Spleen (tissue), 11 donors: ENCODE measurements at regions not wholly inside any gene's neighbourhood (a gene's known extent, or its start where the extent isn't known, plus 50 kb on each side); places are given as distances from the start of the nearest gene placed in this dataset.

Source experiments
- DNase-seq: peaks from one replicate; pipeline ENCODE4 v3.0.0-alpha.2; 2020
- H3K27ac ChIP-seq, 8 donors: fragments of 200-600 bp; sonication (generic) in 7 of 8; 1 replicate in 4 of 8; 2 replicates in 4 of 8; pipeline versions ENCODE4 v1.5.0 to v1.8.0; 2016 to 2021; ENCODE audit warnings: inconsistent platforms in 4 of 8, mild to moderate bottlenecking in 4 of 8, moderate library complexity in 1 of 8
- H3K27me3 ChIP-seq, 7 donors: fragments of 200-600 bp; sonication (generic) in 6 of 7; replicated peaks in 1 of 7; 1 replicate in 4 of 7; 2 replicates in 3 of 7; pipeline versions ENCODE4 v1.5.0 to v1.8.0; 2016 to 2021; ENCODE audit warnings: inconsistent platforms in 3 of 7, mild to moderate bottlenecking in 1 of 7
- H3K36me3 ChIP-seq, 6 donors: fragments of 200-600 bp; sonication (generic) in 5 of 6; 1 replicate in 4 of 6; 2 replicates in 2 of 6; pipeline versions ENCODE4 v1.5.0 to v1.8.0; 2016 to 2021; ENCODE audit warnings: inconsistent platforms in 2 of 6
- H3K4me1 ChIP-seq, 6 donors: fragments of 200-600 bp; sonication (generic) in 5 of 6; 1 replicate in 3 of 6; 2 replicates in 3 of 6; pipeline versions ENCODE4 v1.5.0 to v1.8.0; 2016 to 2021; ENCODE audit warnings: inconsistent platforms in 3 of 6
- H3K4me3 ChIP-seq, 8 donors: fragments of 200-600 bp; sonication (generic) in 7 of 8; 1 replicate in 4 of 8; 2 replicates in 4 of 8; pipeline versions ENCODE4 v1.5.0 to v1.8.0; 2016 to 2021; ENCODE audit warnings: inconsistent platforms in 4 of 8, mild to moderate bottlenecking in 4 of 8, moderate library complexity in 2 of 8
- H3K9me3 ChIP-seq, 8 donors: fragments of 200-600 bp; sonication (generic) in 7 of 8; 1 replicate in 4 of 8; 2 replicates in 4 of 8; pipeline versions ENCODE4 v1.5.0 to v1.8.0; 2016 to 2021; ENCODE audit warnings: inconsistent platforms in 4 of 8
- POLR2A ChIP-seq, 3 donors: fragments of 450-650 bp; IDR thresholded peaks; one replicate each; pipeline ENCODE4 v1.5.1; 2017; ENCODE audit warnings: antibody characterized with exemption in 3 of 3, mild to moderate bottlenecking in 1 of 3
- POLR2AphosphoS5 ChIP-seq, 3 donors: sonication (generic); formaldehyde crosslinking; IDR thresholded peaks; one replicate each; pipeline ENCODE4 v1.5.1; 2017; ENCODE audit warnings: antibody characterized with exemption in 3 of 3
- WGBS, 5 donors: extraction: QIAGEN DNeasy Blood & Tissue Kit in 3 of 5; methylation state at CpG; one replicate each; pipeline versions ENCODE4 v1.1.5 to v1.1.7; 2013 to 2018; 5-methylcytosine and 5-hydroxymethylcytosine counted together
- intact Hi-C: fragments of 100-400 bp; cut with DNase I; formaldehyde crosslinking; loops from one replicate; pipeline ENCODE4 v1.15.0; 2023; ENCODE audit warnings: low total_unique reads
- TF ChIP-seq, protein P1 (sequence below), 11 experiments: fragments of 200-600 bp in 7 of 11; fragments of 450-650 bp in 4 of 11; sonication (generic) in 4 of 11; IDR thresholded peaks in 8 of 11; conservative IDR thresholded peaks in 3 of 11; 1 replicate in 7 of 11; 2 replicates in 4 of 11; pipeline versions ENCODE4 v1.4.0 to v1.8.0; 2016 to 2021; ENCODE audit warnings: antibody characterized with exemption in 11 of 11, inconsistent platforms in 4 of 11, mild to moderate bottlenecking in 1 of 11
- donor health status: healthy with polysubstance abuse.
- donor health status: DM: no; HTN: no; CAD: no; lungs with moderate emphysema.
- donor health status: DM: no; HTN: no; CAD: no.
- donor health status: Bipolar disorder and iron deficiency.
- donor health status: healthy.
- donor health status: DM: no; HTN: no; CAD: no.
- donor health status: DM: yes; HTN: yes; CAD: no.

DNA sequence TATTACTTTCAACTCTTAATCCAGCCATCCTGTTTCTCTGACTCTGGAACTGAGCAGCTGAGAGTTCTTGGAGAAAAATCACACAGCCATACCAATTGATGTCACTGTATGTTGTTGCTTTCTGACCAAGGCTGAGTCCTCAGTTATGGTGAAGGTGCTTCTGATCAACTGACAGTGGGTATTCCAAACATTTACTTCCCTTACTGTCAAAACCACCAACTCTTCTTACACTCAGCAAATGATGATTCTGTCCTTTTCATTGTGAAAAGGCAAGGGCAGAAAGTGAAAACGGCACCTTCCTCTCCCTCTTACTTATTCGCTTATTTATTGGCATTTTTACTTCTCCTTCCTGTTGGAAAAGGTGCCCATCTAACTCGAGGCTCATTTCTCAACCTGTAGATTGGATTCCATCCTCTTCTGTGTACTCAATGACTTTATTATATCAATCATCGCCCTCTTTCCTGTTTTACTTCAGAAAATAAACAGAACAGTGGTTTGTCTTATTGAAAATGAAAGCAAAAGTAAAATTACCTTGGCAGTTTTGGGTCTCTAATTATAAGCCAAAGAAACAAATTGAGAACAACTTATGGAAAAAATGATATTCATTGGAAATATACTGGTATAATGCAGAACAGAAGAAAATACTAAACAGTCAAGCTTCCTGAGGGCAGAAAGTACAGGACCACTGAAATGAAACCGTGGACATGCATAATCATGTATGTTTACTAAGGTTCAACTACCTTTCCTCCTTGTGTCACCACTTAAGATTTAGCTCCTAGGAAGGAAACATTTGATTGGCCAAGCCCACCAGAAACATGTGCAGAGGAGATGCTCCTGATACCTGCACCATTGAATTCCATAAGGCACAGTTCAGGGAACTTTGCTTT is 104.5 kb upstream of the CHD1 start:
- Histone ChIP-seq H3K27ac (peak overlapping the region; percentile 74 to 87 (median 82)), H3K27me3 (no peaks in the 10 kb centered on the region), H3K4me3 (peak overlapping the region; percentile 0 to 61 (median 31)), H3K4me1 (peaks cover 25 to 75% (median 50%) of the 10 kb centered on the region in 6 donors), H3K9me3 (no peaks in the 10 kb centered on the region), H3K36me3 (no peaks in the 10 kb centered on the region)
- 3 to 8% (median 8%) methylated on average over 5 of the region's 5 CpGs for whole genome bisulfite sequencing, 5 donors
- intact Hi-C loops: loop anchor here (5.0 kb wide), 2 partner anchors 106 to 126 kb away; partner anchors contain the start of gene CHD1
- TF ChIP-seq POLR2A (IDR thresholded peaks at IDR 0.05): no peak
- TF ChIP-seq POLR2AphosphoS5 (IDR thresholded peaks at IDR 0.05): no peak
- TF ChIP-seq, protein P1, sequence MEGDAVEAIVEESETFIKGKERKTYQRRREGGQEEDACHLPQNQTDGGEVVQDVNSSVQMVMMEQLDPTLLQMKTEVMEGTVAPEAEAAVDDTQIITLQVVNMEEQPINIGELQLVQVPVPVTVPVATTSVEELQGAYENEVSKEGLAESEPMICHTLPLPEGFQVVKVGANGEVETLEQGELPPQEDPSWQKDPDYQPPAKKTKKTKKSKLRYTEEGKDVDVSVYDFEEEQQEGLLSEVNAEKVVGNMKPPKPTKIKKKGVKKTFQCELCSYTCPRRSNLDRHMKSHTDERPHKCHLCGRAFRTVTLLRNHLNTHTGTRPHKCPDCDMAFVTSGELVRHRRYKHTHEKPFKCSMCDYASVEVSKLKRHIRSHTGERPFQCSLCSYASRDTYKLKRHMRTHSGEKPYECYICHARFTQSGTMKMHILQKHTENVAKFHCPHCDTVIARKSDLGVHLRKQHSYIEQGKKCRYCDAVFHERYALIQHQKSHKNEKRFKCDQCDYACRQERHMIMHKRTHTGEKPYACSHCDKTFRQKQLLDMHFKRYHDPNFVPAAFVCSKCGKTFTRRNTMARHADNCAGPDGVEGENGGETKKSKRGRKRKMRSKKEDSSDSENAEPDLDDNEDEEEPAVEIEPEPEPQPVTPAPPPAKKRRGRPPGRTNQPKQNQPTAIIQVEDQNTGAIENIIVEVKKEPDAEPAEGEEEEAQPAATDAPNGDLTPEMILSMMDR (IDR thresholded peaks at IDR 0.05 in 8 of 11, conservative IDR thresholded peaks at IDR 0.05 in 3 of 11): no peak
- no peak for DNase-seq

DNA sequence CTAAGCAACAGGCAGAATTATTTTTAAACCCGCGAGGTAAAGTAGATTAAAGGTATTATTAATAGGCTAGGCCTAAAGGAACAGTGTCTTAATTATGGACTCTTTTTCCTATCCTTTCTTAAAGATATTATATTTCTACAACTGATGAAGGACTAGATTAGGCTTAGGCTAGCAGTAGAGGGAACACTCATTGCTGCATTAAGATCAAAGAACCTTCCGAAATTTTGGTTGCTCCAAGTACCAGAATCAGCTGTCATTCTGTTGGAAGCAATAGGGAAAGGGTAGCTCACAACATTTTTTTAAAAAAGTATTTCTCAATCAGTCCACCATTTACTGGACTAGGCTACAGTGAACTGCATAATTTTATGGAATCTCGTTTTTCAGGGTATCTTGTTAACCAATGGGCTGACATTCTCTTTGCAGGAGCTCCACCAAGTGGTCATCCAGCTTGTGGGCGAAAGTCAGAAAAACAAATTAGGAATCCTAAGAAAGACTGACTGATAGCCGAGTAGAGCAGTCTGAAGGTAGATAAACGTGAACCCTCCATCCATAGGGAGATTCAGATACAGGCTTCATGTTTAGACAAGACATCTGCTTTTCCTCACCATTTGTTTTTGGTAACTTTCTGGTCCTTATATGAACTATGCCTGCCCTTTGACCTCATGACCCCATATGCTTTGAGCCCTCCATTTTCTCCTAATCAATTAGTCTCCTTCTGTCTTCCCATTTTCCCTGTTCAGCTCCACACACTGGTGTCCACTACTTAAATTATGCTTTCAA is 103.6 kb upstream of the CHD1 start:
- TF ChIP-seq POLR2AphosphoS5 (IDR thresholded peaks at IDR 0.05): peak in 1 of 3 donors; percentile 31
- TF ChIP-seq POLR2A (IDR thresholded peaks at IDR 0.05): no peak
- TF ChIP-seq, protein P1 (IDR thresholded peaks at IDR 0.05 in 8 of 11, conservative IDR thresholded peaks at IDR 0.05 in 3 of 11): peak; percentile 34 to 80 (median 67)
- peak overlapping the region in 7 of 8 donors; percentile 0 to 61 (median 31) for H3K4me3 ChIP-seq
- no peaks in the 10 kb centered on the region for H3K27me3 ChIP-seq
- 43 to 50% (median 46%) methylated on average over 7 of the region's 7 CpGs for WGBS, 5 donors
- intact Hi-C loops: loop anchor here (5.0 kb wide), 2 partner anchors 105 to 125 kb away; partner anchors contain the start of gene CHD1
- no peaks in the 10 kb centered on the region for H3K36me3 ChIP-seq
- H3K9me3 ChIP-seq: no peaks in the 10 kb centered on the region
- no peak for DNase-seq
- H3K27ac ChIP-seq: peak overlapping the region; percentile 74 to 87 (median 82)
- peaks cover 23 to 75% (median 48%) of the 10 kb centered on the region in 6 donors for H3K4me1 ChIP-seq

DNA sequence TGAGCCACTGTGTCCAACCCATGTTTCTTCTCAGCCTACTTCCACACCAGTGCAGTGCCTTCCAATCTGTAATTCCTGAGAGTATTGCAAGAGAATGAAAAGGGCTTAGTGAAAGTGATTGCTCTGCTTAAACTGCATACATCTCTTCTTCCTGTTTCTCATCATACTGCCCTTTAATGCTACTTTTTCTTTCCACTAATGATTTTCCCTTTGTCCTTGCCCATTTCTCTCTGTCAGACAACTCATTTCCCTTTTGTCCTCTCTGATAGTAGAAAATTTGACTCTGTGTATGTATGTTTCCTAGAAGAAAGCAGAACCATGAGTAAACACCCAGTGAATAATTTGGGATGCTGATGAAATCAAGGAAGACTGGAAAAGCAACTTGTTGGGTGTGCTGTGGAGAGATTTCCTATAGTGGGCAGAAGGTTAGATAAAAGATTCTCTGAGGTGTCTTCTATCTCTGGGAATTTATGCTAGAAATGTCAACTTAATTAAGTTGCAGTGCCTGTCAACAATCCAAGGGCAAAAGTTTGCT is 102.2 kb upstream of the CHD1 start:
- Histone ChIP-seq H3K4me3 (no peak overlapping the region), H3K36me3 (no peaks in the 10 kb centered on the region), H3K4me1 (peaks cover 30 to 85% (median 58%) of the 10 kb centered on the region in 6 donors), H3K27me3 (no peaks in the 10 kb centered on the region), H3K27ac (peak overlapping the region in 6 of 8 donors; percentile 2 to 64 (median 36)), H3K9me3 (no peaks in the 10 kb centered on the region)
- intact Hi-C loops: loop anchor here (5.0 kb wide), 2 partner anchors 104 to 124 kb away; partner anchors contain the start of gene CHD1
- no peak for DNase-seq
- no peak for TF ChIP-seq POLR2A (IDR thresholded peaks at IDR 0.05)
- TF ChIP-seq, protein P1 (IDR thresholded peaks at IDR 0.05 in 8 of 11, conservative IDR thresholded peaks at IDR 0.05 in 3 of 11): no peak
- no peak for TF ChIP-seq POLR2AphosphoS5 (IDR thresholded peaks at IDR 0.05)
